ENCODE measurements at regions not wholly inside any gene's neighbourhood (a gene's known extent, or its start where the extent isn't known, plus 50 kb on each side); places are given as distances from the start of the nearest gene placed in this dataset.

DNA sequence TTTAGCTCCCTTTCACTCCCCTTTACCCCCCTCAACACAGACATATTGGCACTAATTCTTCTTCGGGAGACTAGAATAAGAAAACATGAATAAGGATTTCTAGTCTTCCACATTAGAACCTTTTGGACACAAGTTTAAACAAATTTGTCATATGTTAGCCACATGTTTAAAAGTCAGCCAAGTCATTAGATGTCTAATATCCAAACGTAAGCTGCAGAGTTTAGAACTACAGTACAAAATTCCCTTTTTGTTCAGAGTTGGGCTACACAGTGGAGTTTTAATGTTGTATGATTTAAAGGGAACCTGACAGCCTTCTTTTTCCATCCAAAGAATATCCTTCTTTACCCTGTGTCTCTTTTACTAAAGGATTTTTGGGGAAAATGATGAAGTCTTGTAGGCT, 79.8 kb downstream of the PDE6H start:
- dilution Hi-C loops (cut with HindIII; ENCODE audit: low sequenced_read_pairs, unreplicated experiment), result no loop called here
- Histone ChIP-seq H2BK15ac (ENCODE audit: low read depth, low read length) (no peak overlapping the region), H4K5ac (ENCODE audit: low read depth, low read length) (no peak overlapping the region), H3K27ac (ENCODE audit: insufficient read depth, low read length) (no peak overlapping the region), H3K4me3 (ENCODE audit: insufficient read depth, low read depth, low read length) (no peak overlapping the region), H2AK5ac (ENCODE audit: low read depth, low read length) (no peak overlapping the region), H2AFZ (replicated peaks; ENCODE audit: low read length, poor library complexity) (no peak overlapping the region), H3K23ac (ENCODE audit: low read depth, low read length) (no peak overlapping the region), H4K91ac (ENCODE audit: insufficient read depth, low read depth, low read length) (no peak overlapping the region), H3K18ac (ENCODE audit: low read depth, low read length) (no peak overlapping the region), H3K14ac (replicated peaks; ENCODE audit: low read depth, low read length) (no peak overlapping the region), H3K4me2 (ENCODE audit: low read depth, low read length) (no peak overlapping the region), H2BK120ac (ENCODE audit: low read depth, low read length) (no peak overlapping the region), H2AK9ac (replicated peaks; ENCODE audit: low read depth, low read length, poor library complexity) (no peak overlapping the region), H2BK20ac (ENCODE audit: low read depth, low read length) (no peak overlapping the region), H3K79me1 (ENCODE audit: low read depth in 1 of 2, low read length in 2 of 2) (no peaks in the 10 kb centered on the region), H3K4ac (ENCODE audit: low read depth, low read length) (no peak overlapping the region), H3K9ac (ENCODE audit: low read depth, low read length) (no peak overlapping the region), H3K27me3 (ENCODE audit: control insufficient read depth, insufficient read depth, low read length) (no peaks in the 10 kb centered on the region), H3K9me3 (ENCODE audit: control insufficient read depth, insufficient read depth, low read length) (no peaks in the 10 kb centered on the region), H4K8ac (ENCODE audit: low read depth in 2 of 2, low read length in 2 of 2) (no peak overlapping the region), H3K56ac (ENCODE audit: extremely low read depth, insufficient read depth, low read length) (no peak overlapping the region), H4K20me1 (ENCODE audit: insufficient read depth, low read length) (no peaks in the 10 kb centered on the region), H2BK5ac (ENCODE audit: low read depth, low read length, poor library complexity, severe bottlenecking) (no peak overlapping the region), H3K9me1 (ENCODE audit: insufficient read depth, low read length) (no peaks in the 10 kb centered on the region), H3K4me1 (ENCODE audit: control insufficient read depth, insufficient read depth, low read length) (no peaks in the 10 kb centered on the region), H3K36me3 (ENCODE audit: control insufficient read depth, insufficient read depth, low read length) (no peaks in the 10 kb centered on the region)
- TF ChIP-seq, protein P1, sequence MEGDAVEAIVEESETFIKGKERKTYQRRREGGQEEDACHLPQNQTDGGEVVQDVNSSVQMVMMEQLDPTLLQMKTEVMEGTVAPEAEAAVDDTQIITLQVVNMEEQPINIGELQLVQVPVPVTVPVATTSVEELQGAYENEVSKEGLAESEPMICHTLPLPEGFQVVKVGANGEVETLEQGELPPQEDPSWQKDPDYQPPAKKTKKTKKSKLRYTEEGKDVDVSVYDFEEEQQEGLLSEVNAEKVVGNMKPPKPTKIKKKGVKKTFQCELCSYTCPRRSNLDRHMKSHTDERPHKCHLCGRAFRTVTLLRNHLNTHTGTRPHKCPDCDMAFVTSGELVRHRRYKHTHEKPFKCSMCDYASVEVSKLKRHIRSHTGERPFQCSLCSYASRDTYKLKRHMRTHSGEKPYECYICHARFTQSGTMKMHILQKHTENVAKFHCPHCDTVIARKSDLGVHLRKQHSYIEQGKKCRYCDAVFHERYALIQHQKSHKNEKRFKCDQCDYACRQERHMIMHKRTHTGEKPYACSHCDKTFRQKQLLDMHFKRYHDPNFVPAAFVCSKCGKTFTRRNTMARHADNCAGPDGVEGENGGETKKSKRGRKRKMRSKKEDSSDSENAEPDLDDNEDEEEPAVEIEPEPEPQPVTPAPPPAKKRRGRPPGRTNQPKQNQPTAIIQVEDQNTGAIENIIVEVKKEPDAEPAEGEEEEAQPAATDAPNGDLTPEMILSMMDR (conservative IDR thresholded peaks at IDR 0.05; ENCODE audit: low read depth, low read length), result no peak
- TF ChIP-seq POLR2A (IDR thresholded peaks at IDR 0.05; ENCODE audit: low read depth, low read length) (no peak), FOS (IDR thresholded peaks at IDR 0.05; ENCODE audit: low read depth, low read length) (no peak), BHLHE40 (IDR thresholded peaks at IDR 0.05; ENCODE audit: low read depth, low read length) (no peak), MAZ (IDR thresholded peaks at IDR 0.05; ENCODE audit: borderline replicate concordance, low read depth, low read length) (no peak), MAFK (IDR thresholded peaks at IDR 0.05; ENCODE audit: low read depth, low read length) (no peak), MXI1 (IDR thresholded peaks at IDR 0.05; ENCODE audit: borderline replicate concordance, low read depth, low read length) (no peak), CEBPB (IDR thresholded peaks at IDR 0.05; ENCODE audit: low read depth, low read length) (no peak), CHD1 (IDR thresholded peaks at IDR 0.05; ENCODE audit: low read depth, low read length) (no peak), RCOR1 (IDR thresholded peaks at IDR 0.05; ENCODE audit: insufficient replicate concordance, low read length) (no peak)
- POLR2A ChIA-PET (ENCODE audit: unreplicated experiment), result no interaction called here
- intact Hi-C loops (cut with micrococcal nuclease), result no loop called here
- DNase-seq, result no peak
- WGBS, 2 experiments (ENCODE audit: extremely low coverage in 2 of 2, insufficient read length in 1 of 2), result no CpG with 5 or more reads among the region's 2 CpGs
- CTCF ChIA-PET, result no interaction called here
- in situ Hi-C loops (cut with MboI; ENCODE audit: low sequenced_read_pairs), result no loop called here
- no peak for ATAC-seq (ENCODE audit: low read depth)
- BruUV-seq (replicated peaks), result no TSS peak
